ENCODE measurements at regions not wholly inside any gene's neighbourhood (a gene's known extent, or its start where the extent isn't known, plus 50 kb on each side); places are given as distances from the start of the nearest gene placed in this dataset.
"Not testable (repeated sequence)": the region's sequence is repeated elsewhere in the genome, so short reads cannot be mapped to it uniquely, and the experiment has no call there.

DNA sequence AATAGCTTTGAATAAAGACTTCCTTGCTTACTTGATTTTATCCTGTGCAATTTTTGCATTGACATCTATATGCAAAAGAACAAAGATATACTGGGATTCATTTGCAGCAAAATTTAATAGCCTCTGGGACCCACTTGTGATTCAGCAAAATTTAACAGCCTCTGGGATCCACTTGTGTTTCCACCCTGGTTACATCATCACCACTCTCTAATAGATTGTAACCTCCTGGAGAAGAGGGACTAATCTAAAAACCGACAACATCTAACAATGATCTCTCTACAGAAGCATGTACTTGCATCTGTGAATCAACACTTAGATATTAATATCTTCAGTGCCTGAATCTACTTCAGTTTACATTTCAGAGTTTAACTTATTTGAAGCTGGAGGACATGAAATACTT lies 202.0 kb upstream of the CPHXL start:
- no peak for DNase-seq

DNA sequence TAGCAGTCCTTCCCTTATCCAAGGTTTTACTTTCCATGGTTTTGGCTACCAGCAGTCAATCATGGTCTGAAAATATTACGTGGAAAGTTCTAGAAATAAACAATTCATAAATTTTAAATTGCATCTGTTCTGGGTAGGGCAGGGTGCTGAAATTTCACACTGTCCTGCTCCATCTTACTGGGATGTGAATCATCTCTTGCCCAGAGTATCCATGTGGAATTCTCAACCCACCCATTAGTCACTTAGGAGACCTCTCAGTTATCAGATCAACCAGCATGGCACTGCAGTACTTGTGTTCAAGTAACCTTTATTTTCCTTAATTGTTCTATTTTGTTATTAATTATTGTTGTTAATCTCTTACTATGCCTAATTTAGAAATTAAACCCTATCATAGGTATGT lies 202.8 kb upstream of the CPHXL start:
- DNase-seq = no peak

DNA sequence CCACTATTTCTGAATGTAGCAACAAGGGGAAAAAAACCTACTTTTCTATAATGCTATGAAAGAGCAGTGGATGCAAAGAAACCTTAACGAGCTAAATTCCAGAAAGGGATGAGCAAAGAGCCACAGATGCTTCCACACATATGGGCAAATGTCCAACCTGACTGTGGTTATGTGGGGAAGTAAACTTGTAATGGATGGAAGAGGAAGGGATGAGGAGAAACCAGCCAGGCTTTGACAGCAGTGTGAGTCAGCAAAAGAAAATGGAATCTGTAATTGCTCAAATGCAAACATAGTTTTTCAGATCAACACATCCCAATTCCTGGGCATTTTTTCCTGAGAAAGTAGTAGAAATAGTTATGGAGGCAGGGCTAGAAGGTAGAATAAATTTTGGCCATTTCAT lies 204.8 kb upstream of the CPHXL start:
- no peak for DNase-seq

GRCh38 chr16:75931970-75932369 lies 205.7 kb upstream of the CPHXL start:
- DNase-seq = no peak

GRCh38 chr16:75938818-75939217 lies 212.5 kb upstream of the CPHXL start:
- DNase-seq = no peak

DNA sequence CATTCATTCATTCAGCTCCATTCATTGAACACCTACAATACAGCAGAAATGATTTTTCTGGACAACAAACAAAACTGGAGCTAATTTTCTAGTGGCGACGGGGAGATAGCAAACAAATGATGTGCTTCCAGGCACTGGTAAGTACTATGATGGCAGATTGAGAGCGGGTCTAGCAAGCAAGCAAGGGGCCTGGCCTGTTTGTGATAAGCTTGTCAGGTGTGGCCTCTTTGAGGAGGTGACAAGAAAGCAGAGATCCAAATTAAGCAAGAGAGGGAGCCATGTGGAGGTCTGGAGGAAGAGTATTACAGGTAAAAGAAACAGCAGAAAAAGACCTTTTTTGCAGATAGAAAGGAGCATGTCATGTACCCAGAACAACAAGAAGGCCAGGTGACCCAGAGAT lies 216.1 kb upstream of the CPHXL start:
- no peak for DNase-seq

GRCh38 chr16:75942936-75943335 lies 216.6 kb upstream of the CPHXL start:
- no peak for DNase-seq

DNA sequence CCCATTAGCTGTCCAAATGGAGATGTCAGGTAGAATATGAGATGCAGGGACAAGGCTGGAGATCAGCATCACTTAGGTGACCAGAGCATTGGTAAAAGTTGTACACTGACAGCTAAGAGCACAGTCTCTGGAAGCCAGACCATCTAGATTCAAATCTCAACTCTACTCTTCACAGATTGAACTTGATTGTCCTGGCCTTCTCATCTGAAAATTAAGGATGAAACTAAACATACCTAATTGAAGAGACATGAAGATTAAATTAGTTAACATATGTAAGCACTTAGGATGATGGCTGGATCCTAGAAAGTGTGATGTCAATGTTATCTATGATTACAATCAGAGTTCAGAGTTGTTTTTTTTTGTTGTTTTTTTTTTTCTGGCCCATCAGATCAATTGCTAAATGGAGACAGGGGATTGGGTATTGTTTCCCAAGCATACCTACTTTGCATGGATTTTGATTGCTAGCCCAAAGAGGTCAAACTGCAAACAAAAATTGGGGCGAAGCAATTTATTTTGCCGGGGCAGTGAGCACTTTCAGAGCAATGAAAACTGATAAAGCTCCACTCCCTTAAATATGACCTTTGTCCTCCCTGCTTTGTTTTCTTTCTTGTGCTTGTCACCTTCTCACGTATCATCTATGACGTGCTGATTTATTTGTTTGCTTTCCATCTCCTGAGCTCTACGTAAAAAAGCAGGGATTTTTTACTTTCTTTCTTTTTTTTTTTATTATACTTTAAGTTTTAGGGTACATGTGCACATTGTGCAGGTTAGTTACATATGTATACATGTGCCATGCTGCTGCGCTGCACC lies 217.6 kb upstream of the CPHXL start:
- DNase-seq = no peak

DNA sequence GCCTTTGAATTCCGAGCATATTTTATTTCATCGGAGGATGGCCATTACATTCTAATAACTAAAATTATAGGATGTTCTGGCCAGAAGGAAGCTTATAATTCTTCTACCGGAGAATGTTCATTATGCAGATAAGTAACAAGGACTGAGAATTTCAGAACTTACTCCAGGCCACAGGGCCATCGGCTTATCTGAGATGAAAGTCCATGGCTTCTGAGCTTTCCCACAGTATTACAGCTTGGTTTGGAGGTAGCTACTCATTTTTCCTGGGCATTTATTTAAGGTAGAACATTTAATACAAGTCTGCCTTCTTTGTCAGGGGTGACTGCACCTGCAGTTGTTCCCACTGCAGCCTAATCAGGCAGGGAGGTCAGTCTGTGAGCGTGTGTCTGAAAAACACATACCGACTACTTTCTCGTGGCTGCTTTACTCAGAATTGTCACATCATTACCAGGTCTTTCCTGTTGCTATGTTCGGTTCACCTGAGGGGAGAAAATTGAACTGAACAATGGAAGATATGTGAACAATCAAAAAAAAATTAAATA lies 219.7 kb upstream of the CPHXL start:
- no peak for DNase-seq

DNA sequence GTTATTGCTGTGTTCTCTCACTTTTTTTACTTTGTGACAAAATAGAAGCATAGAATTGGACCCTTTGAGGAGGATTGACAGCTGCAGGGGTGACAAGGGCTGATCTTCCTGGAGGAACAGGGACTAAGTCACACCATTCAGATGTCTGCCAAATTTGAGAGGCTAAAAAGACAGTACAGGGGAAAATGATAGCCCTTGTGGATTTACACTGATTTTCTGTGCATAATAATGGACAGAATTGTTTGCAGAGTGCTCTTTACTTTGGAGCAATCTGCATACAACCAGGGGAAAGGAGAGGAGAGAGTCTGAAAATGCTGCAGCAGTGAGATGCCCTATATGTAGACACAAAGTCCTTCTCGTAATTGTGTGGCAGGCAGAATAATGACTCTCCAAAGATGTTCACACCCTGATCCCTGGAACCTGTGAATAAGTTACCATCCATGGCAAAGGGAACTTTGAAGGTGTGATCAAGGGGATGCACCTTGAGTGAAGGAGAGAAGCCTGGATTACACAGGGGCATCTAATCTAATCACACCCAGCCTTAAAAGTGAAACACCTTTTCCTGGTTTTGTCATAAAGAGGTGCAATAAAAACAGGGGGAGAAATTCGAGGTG lies 221.4 kb upstream of the CPHXL start:
- DNase-seq = no peak

GRCh38 chr16:75948441-75948840 lies 222.2 kb upstream of the CPHXL start:
- DNase-seq = no peak

DNA sequence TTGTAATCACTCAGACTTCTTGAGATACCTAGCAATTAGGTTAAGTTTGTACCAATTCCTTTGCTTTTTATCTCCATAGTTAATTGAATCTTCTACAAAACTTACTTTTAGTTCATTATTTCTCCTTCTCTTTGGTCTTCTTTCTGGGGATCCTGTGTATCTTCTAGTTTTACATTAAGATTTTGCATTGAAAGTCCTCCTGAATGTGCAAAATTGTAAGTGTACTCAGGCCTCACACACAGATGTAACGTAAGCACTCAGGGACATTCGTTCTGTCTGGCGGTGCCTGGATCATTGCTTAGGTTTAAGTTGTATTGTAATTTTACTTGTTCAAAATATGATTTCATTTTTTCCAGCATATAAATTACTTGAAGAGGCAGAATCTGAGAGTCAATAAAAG lies 222.6 kb upstream of the CPHXL start:
- DNase-seq = no peak

DNA sequence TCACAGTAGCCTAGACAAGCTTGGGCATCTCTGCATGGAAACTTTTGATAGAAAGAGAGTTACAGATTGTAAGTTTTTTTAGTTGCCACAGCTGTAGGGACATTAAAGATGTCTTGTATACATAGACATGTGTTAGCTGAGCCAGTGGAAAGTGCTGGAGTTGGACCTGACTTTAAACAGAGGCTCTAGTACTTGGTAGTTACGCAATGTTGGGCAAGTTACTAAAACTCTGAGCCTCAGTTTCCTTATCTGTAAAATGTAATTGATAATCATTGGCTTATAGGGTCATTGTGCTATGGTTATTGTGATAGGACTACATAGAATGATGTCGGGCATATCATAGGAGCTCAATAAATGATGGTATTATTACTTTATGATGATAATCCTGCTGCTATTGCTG lies 225.8 kb upstream of the CPHXL start:
- DNase-seq = no peak

- DNase-seq = no peak
These were observed 231.6 kb upstream of the CPHXL start for GRCh38 chr16:75957870-75958269.

GRCh38 chr16:75965504-75966374 lies 239.4 kb upstream of the CPHXL start:
- DNase-seq = no peak

GRCh38 chr16:75969120-75969519 lies 242.8 kb upstream of the CPHXL start:
- DNase-seq = not testable (repeated sequence)

GRCh38 chr16:75971334-75971733 lies 245.0 kb upstream of the CPHXL start:
- no peak for DNase-seq

DNA sequence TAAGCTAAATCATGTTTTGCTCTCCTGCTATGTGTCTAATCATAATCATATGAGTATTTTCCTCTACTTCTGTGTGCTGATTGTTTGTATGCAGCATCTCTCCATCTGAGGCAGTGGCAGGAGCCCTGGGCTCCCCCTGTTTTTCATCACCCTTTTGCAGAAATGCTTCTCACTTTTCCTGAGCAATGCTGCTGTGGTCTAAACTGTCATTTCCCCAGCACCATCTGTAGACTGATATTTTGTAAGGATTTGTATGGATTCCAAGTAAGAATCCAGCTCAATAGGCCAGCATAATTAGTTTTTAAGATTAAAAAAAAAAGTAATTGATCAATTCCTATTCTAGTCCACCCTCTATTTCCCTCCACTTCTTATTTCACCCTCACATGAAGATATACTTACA lies 257.0 kb upstream of the CPHXL start:
- DNase-seq = no peak

- no peak for DNase-seq
These were observed 257.6 kb upstream of the CPHXL start for GRCh38 chr16:75983741-75984381.

GRCh38 chr16:75987323-75987722 lies 261.0 kb upstream of the CPHXL start:
- DNase-seq = no peak

DNA sequence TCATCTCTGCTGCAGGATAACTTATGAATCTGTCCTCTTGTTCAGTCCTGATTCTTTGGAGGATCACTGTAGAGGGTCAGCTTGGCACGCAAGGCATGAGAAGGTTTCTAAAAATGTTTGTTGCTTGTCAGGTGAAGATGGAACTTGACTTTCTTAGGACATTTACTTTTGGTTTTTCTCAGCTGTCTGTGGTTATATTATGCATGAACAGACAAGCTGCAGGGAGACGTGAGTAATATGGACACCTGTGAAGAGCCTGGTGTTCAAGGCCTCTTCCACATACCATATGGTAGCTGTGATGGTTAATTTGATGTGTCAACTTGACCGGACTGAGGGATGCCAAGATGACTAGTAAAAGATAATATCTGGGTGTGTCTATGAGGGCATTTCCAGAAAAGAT lies 270.2 kb upstream of the CPHXL start:
- no peak for DNase-seq

- no peak for DNase-seq
These were observed 271.3 kb upstream of the CPHXL start for GRCh38 chr16:75997606-75998005.

DNA sequence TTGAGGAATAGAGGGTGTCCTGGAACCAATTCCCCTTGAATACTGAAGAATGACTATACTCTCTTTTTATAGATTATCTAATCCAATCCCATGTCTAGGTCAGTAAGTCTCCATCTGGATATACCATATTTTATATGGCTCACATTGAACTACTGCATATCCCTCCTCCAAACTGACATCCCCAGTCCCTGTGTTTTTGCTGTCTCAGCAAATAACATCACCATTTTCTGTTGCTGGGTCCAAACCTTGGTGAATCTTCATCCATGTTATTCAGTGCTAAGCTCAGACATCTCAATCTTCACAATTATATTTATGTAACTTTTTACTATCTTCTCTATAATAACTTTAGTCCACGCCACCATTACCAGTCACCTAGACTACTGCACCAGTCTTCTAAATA lies 269.6 kb upstream of the CNTNAP4 start:
- no peak for DNase-seq

All from T-helper 1 cell (primary cell).